BLaER1 treated with 17β-estradiol and CSF1 and Interleukin-3, amounts not matched to agents 10 nM and 100 nM (cell line): ENCODE measurements at regions not wholly inside any gene's neighbourhood (a gene's known extent, or its start where the extent isn't known, plus 50 kb on each side); places are given as distances from the start of the nearest gene placed in this dataset.

Source experiments
- H3K27ac ChIP-seq, 11 experiments: shearing (Covaris generic); formaldehyde crosslinking; 2 replicates each; pipeline ENCODE4 v1.8.1; 2022
- H3K27me3 ChIP-seq, 11 experiments: shearing (Covaris generic); formaldehyde crosslinking; 2 replicates each; pipeline ENCODE4 v1.8.1; 2022
- H3K36me3 ChIP-seq, 11 experiments: shearing (Covaris generic); formaldehyde crosslinking; 2 replicates each; pipeline ENCODE4 v1.8.1; 2022
- H3K4me1 ChIP-seq, 10 experiments: shearing (Covaris generic); formaldehyde crosslinking; 2 replicates each; pipeline ENCODE4 v1.8.1; 2022
- H3K4me2 ChIP-seq, 11 experiments: shearing (Covaris generic); formaldehyde crosslinking; 2 replicates each; pipeline ENCODE4 v1.8.1; 2022
- H3K4me3 ChIP-seq, 10 experiments: shearing (Covaris generic); formaldehyde crosslinking; 2 replicates each; pipeline ENCODE4 v1.8.1; 2022
- H3K9ac ChIP-seq, 11 experiments: shearing (Covaris generic); formaldehyde crosslinking; 2 replicates each; pipeline ENCODE4 v1.8.1; 2022
- H3K9me3 ChIP-seq, 11 experiments: shearing (Covaris generic); formaldehyde crosslinking; replicated peaks in 1 of 11; 2 replicates each; pipeline ENCODE4 v1.8.1; 2022
- H4K20me1 ChIP-seq, 11 experiments: shearing (Covaris generic); formaldehyde crosslinking; 2 replicates each; pipeline ENCODE4 v1.8.1; 2022
- Cebpa-rat ChIP-seq, 11 experiments: shearing (Covaris generic); IDR thresholded peaks; 2 replicates each; pipeline ENCODE4 v1.8.1; 2022

DNA sequence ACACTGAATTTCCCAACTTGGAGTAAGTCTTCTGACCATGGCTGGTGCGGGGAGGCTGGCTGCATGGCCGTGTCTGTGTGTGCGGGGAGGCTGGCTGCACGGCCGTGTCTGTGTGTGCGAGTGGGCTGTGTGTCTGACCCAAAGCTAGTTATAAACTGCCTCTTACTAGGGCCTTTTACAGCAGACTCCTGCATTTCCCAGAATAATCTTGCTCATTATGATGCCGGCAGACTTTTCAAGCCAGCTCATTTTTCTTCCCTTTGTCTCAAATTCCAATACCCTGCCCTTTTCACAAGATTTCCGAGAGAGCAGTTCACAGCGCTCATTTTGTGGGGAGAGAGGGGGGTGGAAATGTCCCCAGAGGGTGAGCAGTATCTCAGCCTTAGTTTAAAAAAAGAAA lies 470.7 kb upstream of the BRINP1 start:
- Histone ChIP-seq H3K9ac (no peak overlapping the region), H3K27ac (no peak overlapping the region), H3K9me3 (peaks cover 0 to 7% (median 0%) of the 10 kb centered on the region in 11 experiments; a peak in 1 of 22 replicates), H3K4me1 (peaks cover 0 to under 1% (median 0%) of the 10 kb centered on the region in 10 experiments; a peak in 1 of 20 replicates), H3K4me3 (no peak overlapping the region), H3K27me3 (no peaks in the 10 kb centered on the region), H4K20me1 (no peaks in the 10 kb centered on the region), H3K4me2 (no peak overlapping the region), H3K36me3 (no peaks in the 10 kb centered on the region)
- no peak for TF ChIP-seq Cebpa-rat (IDR thresholded peaks at IDR 0.05)

DNA sequence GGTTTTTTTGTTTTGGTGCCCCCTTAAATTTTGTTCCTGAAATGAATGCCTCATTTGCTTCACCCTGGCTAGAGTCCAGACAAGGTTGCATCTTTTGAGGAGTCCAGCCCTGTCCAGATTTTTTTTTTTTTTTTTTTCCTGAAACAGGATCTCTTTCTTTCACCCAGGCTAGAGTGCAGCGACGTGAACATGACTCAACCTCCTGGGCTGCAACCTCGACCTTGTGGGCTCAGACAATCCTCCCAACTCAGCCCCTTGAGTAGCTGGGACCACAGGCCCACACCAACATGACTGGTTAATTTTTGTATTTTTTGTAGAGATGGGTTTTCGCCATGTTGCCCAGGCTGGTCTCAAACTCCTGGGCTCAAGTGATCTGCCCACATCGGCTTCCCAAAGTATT lies 469.0 kb upstream of the BRINP1 start:
- Histone ChIP-seq H3K9ac (no peak overlapping the region), H3K4me1 (peaks cover 0 to 14% (median 6%) of the 10 kb centered on the region in 10 experiments; a peak in 7 of 20 replicates), H3K27me3 (no peaks in the 10 kb centered on the region), H4K20me1 (no peaks in the 10 kb centered on the region), H3K4me3 (no peak overlapping the region), H3K4me2 (no peak overlapping the region), H3K36me3 (no peaks in the 10 kb centered on the region), H3K27ac (no peak overlapping the region), H3K9me3 (peaks cover 0 to 7% (median 0%) of the 10 kb centered on the region in 11 experiments; a peak in 1 of 22 replicates)
- TF ChIP-seq Cebpa-rat (IDR thresholded peaks at IDR 0.05), result no peak

DNA sequence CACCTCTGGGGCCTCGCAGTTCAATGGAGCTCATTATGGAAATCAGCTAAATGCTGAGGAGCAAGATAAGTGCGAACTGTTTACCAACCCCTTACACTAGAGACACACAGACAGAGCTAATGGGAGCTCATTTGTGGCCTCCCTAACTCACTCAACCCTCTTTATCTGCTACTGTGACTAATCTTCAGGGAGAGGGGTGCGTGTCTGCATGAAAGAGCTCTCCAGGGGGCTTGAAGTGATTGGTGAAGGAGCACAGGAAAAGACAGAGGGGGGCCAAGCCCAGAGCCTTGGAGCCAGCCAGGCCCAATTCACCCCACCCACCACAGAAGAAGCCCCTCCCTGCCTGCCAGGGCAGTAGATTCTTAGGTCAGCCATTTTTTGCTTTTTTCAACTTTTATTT lies 466.8 kb upstream of the BRINP1 start:
- Histone ChIP-seq H3K9ac (no peak overlapping the region), H3K4me2 (no peak overlapping the region), H4K20me1 (no peaks in the 10 kb centered on the region), H3K4me3 (no peak overlapping the region), H3K36me3 (no peaks in the 10 kb centered on the region), H3K9me3 (peaks cover 0 to 7% (median 0%) of the 10 kb centered on the region in 11 experiments; a peak in 1 of 22 replicates), H3K27me3 (no peaks in the 10 kb centered on the region), H3K27ac (no peak overlapping the region), H3K4me1 (peaks cover 0 to 14% (median 6%) of the 10 kb centered on the region in 10 experiments; a peak in 7 of 20 replicates)
- no peak for TF ChIP-seq Cebpa-rat (IDR thresholded peaks at IDR 0.05)

DNA sequence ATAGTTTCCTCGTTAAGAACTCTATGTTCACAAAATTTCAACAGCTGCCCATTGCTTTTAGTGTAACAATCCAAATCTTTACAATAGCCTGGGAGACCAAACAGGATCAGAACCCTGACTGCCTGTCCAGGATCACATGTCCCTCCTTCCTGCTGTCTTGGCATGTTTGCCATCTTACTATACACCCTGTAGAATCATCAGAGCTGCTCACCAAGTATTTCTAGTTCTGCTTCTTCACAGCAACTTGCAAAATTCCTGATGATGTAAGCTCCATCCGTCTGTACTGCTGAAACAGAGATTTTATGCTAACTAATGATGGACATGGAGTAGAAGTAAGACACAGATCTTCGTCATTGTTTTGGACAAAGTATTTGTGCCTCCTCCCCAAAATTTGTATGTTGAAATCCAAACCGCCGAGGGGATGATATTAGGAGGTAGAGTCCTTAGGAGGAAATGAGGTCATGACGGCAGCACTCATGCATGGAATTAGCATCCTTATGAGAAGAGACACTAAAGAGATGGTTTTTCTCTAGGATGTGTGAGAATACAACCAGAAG lies 464.9 kb upstream of the BRINP1 start:
- Histone ChIP-seq H3K9ac (no peak overlapping the region), H3K4me1 (peaks cover 0 to 14% (median 6%) of the 10 kb centered on the region in 10 experiments; a peak in 7 of 20 replicates), H4K20me1 (no peaks in the 10 kb centered on the region), H3K9me3 (peaks cover 0 to 7% (median 0%) of the 10 kb centered on the region in 11 experiments; a peak in 1 of 22 replicates), H3K27me3 (no peaks in the 10 kb centered on the region), H3K4me2 (peak overlapping the region in 8 of 11 experiments; percentile 1 to 23 (median 12); a peak in 7 of 22 replicates), H3K36me3 (no peaks in the 10 kb centered on the region), H3K27ac (no peak overlapping the region), H3K4me3 (no peak overlapping the region)
- TF ChIP-seq Cebpa-rat (IDR thresholded peaks at IDR 0.05), result no peak

DNA sequence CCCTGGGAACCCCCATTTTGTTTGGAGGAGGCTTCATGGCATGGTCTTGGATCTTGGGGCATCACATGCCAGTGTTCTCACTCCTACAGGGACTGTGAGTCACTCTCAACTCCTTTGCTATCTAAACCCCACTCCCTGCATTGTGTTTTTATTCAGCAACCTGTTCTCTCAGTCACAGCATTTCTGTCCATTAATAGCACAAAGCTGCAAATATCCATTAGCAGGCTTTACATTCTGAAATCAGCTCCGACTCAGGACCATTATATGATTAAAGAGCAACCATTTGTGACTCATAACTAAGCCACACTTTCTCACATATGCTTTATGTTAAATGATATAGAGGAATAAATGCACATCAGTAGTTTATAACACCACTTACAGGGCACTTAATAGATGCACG lies 462.1 kb upstream of the BRINP1 start:
- H3K27ac ChIP-seq, result no peak overlapping the region
- no peaks in the 10 kb centered on the region for H3K36me3 ChIP-seq
- H3K4me1 ChIP-seq, result peaks cover 0 to 14% (median 6%) of the 10 kb centered on the region in 10 experiments; a peak in 7 of 20 replicates
- no peaks in the 10 kb centered on the region for H4K20me1 ChIP-seq
- H3K9me3 ChIP-seq, result 0 out of 22 replicates have a peak, but pooled peaks cover 0 to 7% (median 0%) of the 10 kb centered on the region in 11 experiments
- no peaks in the 10 kb centered on the region for H3K27me3 ChIP-seq
- no peak overlapping the region for H3K4me3 ChIP-seq
- TF ChIP-seq Cebpa-rat (IDR thresholded peaks at IDR 0.05), result no peak
- H3K9ac ChIP-seq, result no peak overlapping the region
- H3K4me2 ChIP-seq, result no peak overlapping the region

DNA sequence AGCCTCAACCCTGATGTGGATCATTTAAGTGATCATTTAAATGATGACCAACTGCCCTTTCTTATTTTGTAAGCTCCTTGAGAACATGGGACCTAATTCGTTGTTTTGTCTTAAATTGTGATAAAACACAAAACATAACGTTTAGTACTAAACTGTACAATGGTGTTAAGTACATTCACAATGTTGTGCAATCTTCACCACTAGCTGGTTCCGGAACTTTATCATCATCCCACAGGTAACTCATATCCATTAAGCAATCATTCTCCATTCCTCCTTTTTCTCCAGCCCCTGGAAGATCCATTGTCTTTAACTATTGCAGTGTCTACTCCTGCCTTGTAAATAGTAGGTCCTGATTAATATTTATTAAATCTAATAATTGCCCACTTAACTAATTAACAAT lies 460.5 kb upstream of the BRINP1 start:
- Histone ChIP-seq H3K9me3 (no peaks in the 10 kb centered on the region), H3K27ac (no peak overlapping the region), H4K20me1 (no peaks in the 10 kb centered on the region), H3K4me2 (no peak overlapping the region), H3K9ac (no peak overlapping the region), H3K27me3 (no peaks in the 10 kb centered on the region), H3K4me1 (peaks cover 0 to 13% (median 6%) of the 10 kb centered on the region in 10 experiments; a peak in 7 of 20 replicates), H3K4me3 (no peak overlapping the region), H3K36me3 (no peaks in the 10 kb centered on the region)
- 0 out of 22 replicates have a peak, but pooled peaks of 1 of the 11 experiments have one; percentile 22 for TF ChIP-seq Cebpa-rat (IDR thresholded peaks at IDR 0.05)

DNA sequence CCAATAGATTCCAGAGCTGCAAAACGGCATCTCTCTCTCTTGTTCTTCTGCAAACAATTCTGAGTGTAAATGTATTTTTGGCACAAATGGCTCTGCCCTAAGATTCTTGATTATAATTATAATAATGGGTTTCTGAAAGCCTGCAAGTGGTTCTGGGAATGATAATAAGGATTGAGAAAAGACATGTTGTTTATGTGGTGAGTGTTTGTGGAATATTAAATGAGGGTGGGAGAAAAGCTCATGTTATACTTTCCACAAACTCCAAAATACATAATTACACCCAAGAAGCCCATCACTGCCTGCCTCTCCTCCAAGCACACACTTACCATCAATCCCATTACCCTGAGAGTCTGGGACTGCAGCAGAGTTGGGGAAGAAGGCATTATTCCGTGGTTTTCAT lies 460.0 kb upstream of the BRINP1 start:
- no peak overlapping the region for H3K4me2 ChIP-seq
- no peak overlapping the region for H3K27ac ChIP-seq
- no peak for TF ChIP-seq Cebpa-rat (IDR thresholded peaks at IDR 0.05)
- H3K27me3 ChIP-seq, result no peaks in the 10 kb centered on the region
- no peaks in the 10 kb centered on the region for H3K9me3 ChIP-seq
- H3K4me3 ChIP-seq, result no peak overlapping the region
- no peaks in the 10 kb centered on the region for H3K36me3 ChIP-seq
- H3K9ac ChIP-seq, result no peak overlapping the region
- no peaks in the 10 kb centered on the region for H4K20me1 ChIP-seq
- peaks cover 0 to 7% (median under 1%) of the 10 kb centered on the region in 10 experiments; a peak in 6 of 20 replicates for H3K4me1 ChIP-seq

DNA sequence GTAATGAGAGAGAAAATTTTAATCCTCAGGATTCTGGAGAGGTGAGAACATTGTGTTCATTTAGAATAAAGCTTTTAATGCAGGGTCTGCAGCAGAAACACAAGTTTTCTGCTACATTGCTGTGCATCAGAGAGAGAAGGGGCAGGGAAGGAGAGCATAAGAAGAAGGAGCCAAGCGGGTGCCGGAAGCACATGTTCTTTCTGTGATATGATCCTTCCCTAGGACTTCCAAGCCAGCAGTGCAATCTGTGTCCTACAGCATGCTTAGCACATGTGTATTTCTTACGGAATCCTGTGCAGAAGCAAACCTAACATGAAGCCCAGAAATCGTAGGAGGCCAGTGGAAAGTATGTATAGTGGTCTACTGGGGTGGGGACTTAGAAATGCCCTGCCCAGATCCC lies 458.3 kb upstream of the BRINP1 start:
- no peak for TF ChIP-seq Cebpa-rat (IDR thresholded peaks at IDR 0.05)
- H3K4me2 ChIP-seq, result no peak overlapping the region
- H3K36me3 ChIP-seq, result no peaks in the 10 kb centered on the region
- H4K20me1 ChIP-seq, result no peaks in the 10 kb centered on the region
- no peak overlapping the region for H3K4me3 ChIP-seq
- H3K27me3 ChIP-seq, result no peaks in the 10 kb centered on the region
- no peaks in the 10 kb centered on the region for H3K9me3 ChIP-seq
- no peak overlapping the region for H3K9ac ChIP-seq
- H3K27ac ChIP-seq, result no peak overlapping the region
- H3K4me1 ChIP-seq, result no peaks in the 10 kb centered on the region

DNA sequence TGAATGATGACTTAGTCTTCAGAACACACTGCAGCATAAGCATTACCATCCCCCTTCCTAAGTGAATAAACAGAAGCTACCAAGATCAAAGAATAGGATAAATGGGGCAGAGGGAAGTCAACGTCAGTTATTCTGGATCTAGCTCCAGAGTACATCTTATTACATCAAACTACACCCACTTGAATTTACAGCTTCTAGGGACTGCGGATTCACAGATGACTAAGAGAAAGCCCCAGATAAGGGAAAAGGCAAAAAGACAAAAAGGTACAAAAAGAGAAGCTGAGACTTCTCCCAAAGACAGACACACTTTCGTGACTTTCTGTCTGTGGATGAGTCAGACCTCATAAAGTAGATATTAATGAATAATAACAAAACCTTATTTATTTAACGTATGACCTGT lies 457.9 kb upstream of the BRINP1 start:
- Histone ChIP-seq H3K9ac (no peak overlapping the region), H3K36me3 (no peaks in the 10 kb centered on the region), H3K27me3 (no peaks in the 10 kb centered on the region), H3K27ac (no peak overlapping the region), H3K4me1 (no peaks in the 10 kb centered on the region), H3K9me3 (no peaks in the 10 kb centered on the region), H3K4me2 (no peak overlapping the region), H3K4me3 (no peak overlapping the region), H4K20me1 (no peaks in the 10 kb centered on the region)
- TF ChIP-seq Cebpa-rat (IDR thresholded peaks at IDR 0.05), result no peak
